VCaP (cell line): ENCODE measurements at regions not wholly inside any gene's neighbourhood (a gene's known extent, or its start where the extent isn't known, plus 50 kb on each side); places are given as distances from the start of the nearest gene placed in this dataset.

ENCODE experiments used
- H3K27ac ChIP-seq: fragments of 450-650 bp; 2 replicates; pipeline ENCODE4 v1.5.1; 2017
- CTCF ChIP-seq: fragments of 450-650 bp; conservative IDR thresholded peaks from 2 replicates; pipeline ENCODE4 v1.5.1; 2017; ENCODE audit warnings: mild to moderate bottlenecking, moderate library complexity

GRCh38 chr10:21246178-21246577 lies 279.3 kb downstream of the SKIDA1 start:
- no peak overlapping the region for H3K27ac ChIP-seq
- TF ChIP-seq CTCF = no peak

GRCh38 chr10:21243748-21244257 lies 281.7 kb downstream of the SKIDA1 start:
- no peak for TF ChIP-seq CTCF
- H3K27ac ChIP-seq = no peak overlapping the region

- no peak overlapping the region for H3K27ac ChIP-seq
- TF ChIP-seq CTCF = no peak
Measured at GRCh38 chr10:21242915-21243314, 282.6 kb downstream of the SKIDA1 start.

- TF ChIP-seq CTCF = no peak
- H3K27ac ChIP-seq = no peak overlapping the region
Measured at GRCh38 chr10:21238717-21239116, 286.8 kb downstream of the SKIDA1 start.

- no peak overlapping the region for H3K27ac ChIP-seq
- no peak for TF ChIP-seq CTCF
Measured at GRCh38 chr10:21238044-21238443, 287.4 kb downstream of the SKIDA1 start.

GRCh38 chr10:21234761-21235160 lies 290.7 kb downstream of the SKIDA1 start:
- H3K27ac ChIP-seq = no peak overlapping the region
- no peak for TF ChIP-seq CTCF

- TF ChIP-seq CTCF = no peak
- no peak overlapping the region for H3K27ac ChIP-seq
Measured at GRCh38 chr10:21230219-21230618, 295.3 kb downstream of the SKIDA1 start.
